GM12878 (cell line): ENCODE measurements at regions not wholly inside any gene's neighbourhood (a gene's known extent, or its start where the extent isn't known, plus 50 kb on each side); places are given as distances from the start of the nearest gene placed in this dataset.

Experiments
- ATAC-seq: fragments of 200-7000 bp; cut with Tn5 transposase; 3 replicates; pipeline ENCODE4 v1.9.1; 2020; ENCODE audit warnings: mild to moderate bottlenecking, moderate library complexity
- BruUV-seq: library from RNA; stranded (reverse); fragments of 400-500 nt; replicated peaks from 2 replicates; lab custom pipeline; 2021; lab: Mats Ljungman, UMichigan
- CTCF ChIA-PET: fragments of 300-600 bp; sonication (Branson Sonifier 250); formaldehyde crosslinking; extraction: SDS; loops from one replicate; lab custom pipeline; 2021; ENCODE audit warnings: inconsistent platforms; lab: Yijun Ruan, JAX
- POLR2A ChIA-PET: fragments of 350-600 bp; formaldehyde crosslinking; extraction: SDS; loops from one replicate; lab custom pipeline; 2021; ENCODE audit warnings: inconsistent platforms; lab: Charles Lee
- RAD21 ChIA-PET: fragments of 300-600 bp; sonication (Branson Sonifier 250); formaldehyde crosslinking; loops from one replicate; lab custom pipeline; 2023; ENCODE audit warnings: antibody characterized with exemption; ENCODE audit not compliant: unreplicated experiment; lab: Charles Lee
- SMC1A ChIA-PET: fragments of 300-600 bp; sonication (Branson Sonifier 250); formaldehyde crosslinking; loops from one replicate; lab custom pipeline; 2023; ENCODE audit not compliant: unreplicated experiment, uncharacterized antibody; lab: Charles Lee
- DNase-seq: peaks from one replicate; pipeline ENCODE4 v3.0.0-alpha.2; 2011; ENCODE audit warnings: low read depth, low spot score
- FAIRE-seq: peaks from 3 replicates; lab custom pipeline; 2011; peaks lifted over from hg19 to GRCh38; lab: Jason Lieb, UNC
- H2AFZ ChIP-seq: 2 replicates; pipeline ENCODE4 v1.6.0; 2011; ENCODE audit warnings: low read depth, low read length, control low read depth; ENCODE audit not compliant: control insufficient read depth
- H3K27ac ChIP-seq: 2 replicates; pipeline ENCODE4 v1.5.1; 2011; ENCODE audit warnings: control low read depth; ENCODE audit not compliant: control insufficient read depth, insufficient read depth
- H3K27me3 ChIP-seq, 2 experiments: replicated peaks in 1 of 2; 2 replicates each; pipeline versions ENCODE4 v1.6.0 to v1.6.1; 2011; ENCODE audit warnings: low read length in 1 of 2; ENCODE audit not compliant: control insufficient read depth in 2 of 2, insufficient read depth in 2 of 2
- H3K36me3 ChIP-seq, 2 experiments: 2 replicates each; pipeline ENCODE4 v1.5.1; 2011; ENCODE audit warnings: low read length in 1 of 2; ENCODE audit not compliant: control insufficient read depth in 2 of 2, insufficient read depth in 2 of 2
- H3K4me1 ChIP-seq: 2 replicates; pipeline ENCODE4 v1.6.1; 2011; ENCODE audit warnings: mild to moderate bottlenecking, low read length, moderate library complexity, mixed read lengths; ENCODE audit not compliant: control insufficient read depth, insufficient read depth
- H3K4me2 ChIP-seq: 2 replicates; pipeline ENCODE4 v1.6.0; 2011; ENCODE audit warnings: control low read depth; ENCODE audit not compliant: control insufficient read depth, insufficient read depth
- H3K4me3 ChIP-seq: fragments of 200-600 bp; sonication (generic); 2 replicates; pipeline ENCODE4 v1.5.1; 2016
- H3K79me2 ChIP-seq: 2 replicates; pipeline ENCODE4 v1.6.0; 2011; ENCODE audit warnings: low read length; ENCODE audit not compliant: control insufficient read depth, insufficient read depth
- H3K9ac ChIP-seq: 2 replicates; pipeline ENCODE4 v1.8.0; 2011; ENCODE audit warnings: low read length, control low read depth, mixed read lengths; ENCODE audit not compliant: control insufficient read depth, insufficient read depth
- H3K9me3 ChIP-seq: replicated peaks from 3 replicates; pipeline ENCODE4 v1.5.1; 2011; ENCODE audit warnings: mild to moderate bottlenecking, low read length; ENCODE audit not compliant: control insufficient read depth, insufficient read depth
- H4K20me1 ChIP-seq: 2 replicates; pipeline ENCODE4 v1.6.0; 2011; ENCODE audit not compliant: control insufficient read depth, insufficient read depth
- BCL11A ChIP-seq: IDR thresholded peaks from 2 replicates; pipeline ENCODE4 v1.6.1; 2011; ENCODE audit warnings: low read depth, low read length
- CEBPB ChIP-seq, 2 experiments: fragments of 150-350 bp in 1 of 2; IDR thresholded peaks; 2 replicates each; pipeline ENCODE4 v1.6.1; 2012 to 2014; ENCODE audit warnings: low read depth in 2 of 2, low read length in 2 of 2, borderline replicate concordance in 1 of 2, inconsistent platforms in 1 of 2
- FOXK2 ChIP-seq: fragments of 450-650 bp; IDR thresholded peaks from 2 replicates; pipeline ENCODE4 v1.6.1; 2017; ENCODE audit warnings: mild to moderate bottlenecking, moderate library complexity
- KAT2A ChIP-seq: conservative IDR thresholded peaks from 2 replicates; pipeline ENCODE4 v1.6.1; 2011; ENCODE audit warnings: low read depth, low read length; ENCODE audit not compliant: control insufficient read depth
- MEF2A ChIP-seq: IDR thresholded peaks from 2 replicates; pipeline ENCODE4 v1.6.1; 2011; ENCODE audit warnings: low read depth, mild to moderate bottlenecking, low read length, moderate library complexity; ENCODE audit not compliant: insufficient read depth
- PML ChIP-seq: IDR thresholded peaks from 2 replicates; pipeline ENCODE4 v1.6.1; 2012; ENCODE audit warnings: low read length, inconsistent platforms
- RAD21 ChIP-seq: IDR thresholded peaks from 2 replicates; pipeline ENCODE4 v1.6.1; 2011; ENCODE audit warnings: mild to moderate bottlenecking, low read depth, low read length, moderate library complexity; ENCODE audit not compliant: insufficient read depth
- RCOR1 ChIP-seq: conservative IDR thresholded peaks from 2 replicates; pipeline ENCODE4 v1.6.1; 2012; ENCODE audit warnings: low read depth, low read length, improper control_type of control experiment
- SMARCA5 ChIP-seq: fragments of 450-650 bp; IDR thresholded peaks from 2 replicates; pipeline ENCODE4 v1.6.1; 2017; ENCODE audit warnings: mild to moderate bottlenecking
- SPI1 ChIP-seq: IDR thresholded peaks from 2 replicates; pipeline ENCODE4 v1.6.1; 2011; ENCODE audit warnings: low read depth, mild to moderate bottlenecking, low read length, moderate library complexity, borderline replicate concordance; ENCODE audit not compliant: insufficient read depth
- TBL1XR1 ChIP-seq: IDR thresholded peaks from 2 replicates; pipeline ENCODE4 v1.6.1; 2012; ENCODE audit warnings: low read depth, low read length, improper control_type of control experiment
- WGBS: methylation state at CpG from one replicate; pipeline ENCODE4 v1.1.6; 2016; ENCODE audit warnings: low lambda C conversion rate; ENCODE audit not compliant: insufficient replicate concordance, insufficient coverage; ENCODE audit errors: missing lambda C conversion rate; 5-methylcytosine and 5-hydroxymethylcytosine counted together
- in situ Hi-C: fragments of 300-500 bp; cut with MboI; formaldehyde crosslinking; loops from 9 replicates; pipeline ENCODE4 v1.14.3; 2018; ENCODE audit warnings: mixed read lengths
- intact Hi-C: fragments of 100-400 bp; cut with micrococcal nuclease; formaldehyde crosslinking; loops from one replicate; pipeline ENCODE4 v1.14.2; 2022; ENCODE audit not compliant: unreplicated experiment
- TF ChIP-seq, protein P1 (sequence below): fragments of 450-650 bp; formaldehyde crosslinking; IDR thresholded peaks from 2 replicates; pipeline ENCODE4 v1.4.0; 2020; ENCODE audit warnings: mild to moderate bottlenecking, moderate library complexity

- Histone ChIP-seq H2AFZ (no peak overlapping the region), H3K27me3 (no peaks in the 10 kb centered on the region), H3K4me1 (no peaks in the 10 kb centered on the region), H3K27ac (no peak overlapping the region), H4K20me1 (no peaks in the 10 kb centered on the region), H3K9ac (no peak overlapping the region), H3K9me3 (no peaks in the 10 kb centered on the region), H3K4me2 (no peak overlapping the region), H3K4me3 (no peak overlapping the region), H3K79me2 (no peaks in the 10 kb centered on the region), H3K36me3 (no peaks in the 10 kb centered on the region)
- intact Hi-C loops = no loop called here
- FAIRE-seq (no peak), ATAC-seq (no peak), DNase-seq (no peak)
- TF ChIP-seq FOXK2 = no peak
- TF ChIP-seq RCOR1 = no peak
- no peak for TF ChIP-seq PML
- TF ChIP-seq MEF2A = no peak
- no peak for TF ChIP-seq SPI1
- TF ChIP-seq SMARCA5 = no peak
- no peak for TF ChIP-seq BCL11A
- TF ChIP-seq TBL1XR1 = no peak
- TF ChIP-seq, protein P1, sequence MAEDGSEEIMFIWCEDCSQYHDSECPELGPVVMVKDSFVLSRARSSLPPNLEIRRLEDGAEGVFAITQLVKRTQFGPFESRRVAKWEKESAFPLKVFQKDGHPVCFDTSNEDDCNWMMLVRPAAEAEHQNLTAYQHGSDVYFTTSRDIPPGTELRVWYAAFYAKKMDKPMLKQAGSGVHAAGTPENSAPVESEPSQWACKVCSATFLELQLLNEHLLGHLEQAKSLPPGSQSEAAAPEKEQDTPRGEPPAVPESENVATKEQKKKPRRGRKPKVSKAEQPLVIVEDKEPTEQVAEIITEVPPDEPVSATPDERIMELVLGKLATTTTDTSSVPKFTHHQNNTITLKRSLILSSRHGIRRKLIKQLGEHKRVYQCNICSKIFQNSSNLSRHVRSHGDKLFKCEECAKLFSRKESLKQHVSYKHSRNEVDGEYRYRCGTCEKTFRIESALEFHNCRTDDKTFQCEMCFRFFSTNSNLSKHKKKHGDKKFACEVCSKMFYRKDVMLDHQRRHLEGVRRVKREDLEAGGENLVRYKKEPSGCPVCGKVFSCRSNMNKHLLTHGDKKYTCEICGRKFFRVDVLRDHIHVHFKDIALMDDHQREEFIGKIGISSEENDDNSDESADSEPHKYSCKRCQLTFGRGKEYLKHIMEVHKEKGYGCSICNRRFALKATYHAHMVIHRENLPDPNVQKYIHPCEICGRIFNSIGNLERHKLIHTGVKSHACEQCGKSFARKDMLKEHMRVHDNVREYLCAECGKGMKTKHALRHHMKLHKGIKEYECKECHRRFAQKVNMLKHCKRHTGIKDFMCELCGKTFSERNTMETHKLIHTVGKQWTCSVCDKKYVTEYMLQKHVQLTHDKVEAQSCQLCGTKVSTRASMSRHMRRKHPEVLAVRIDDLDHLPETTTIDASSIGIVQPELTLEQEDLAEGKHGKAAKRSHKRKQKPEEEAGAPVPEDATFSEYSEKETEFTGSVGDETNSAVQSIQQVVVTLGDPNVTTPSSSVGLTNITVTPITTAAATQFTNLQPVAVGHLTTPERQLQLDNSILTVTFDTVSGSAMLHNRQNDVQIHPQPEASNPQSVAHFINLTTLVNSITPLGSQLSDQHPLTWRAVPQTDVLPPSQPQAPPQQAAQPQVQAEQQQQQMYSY (CRISPR knock-in tag) = no peak
- no peak for TF ChIP-seq KAT2A
- TF ChIP-seq CEBPB (IDR thresholded peaks at IDR 0.05; ENCODE audit: borderline replicate concordance in 1 of 2, low read depth in 2 of 2, low read length in 2 of 2) = no peak
- TF ChIP-seq RAD21 = no peak
- POLR2A ChIA-PET = no interaction called here
- CTCF ChIA-PET = no interaction called here
- SMC1A ChIA-PET = interaction anchor here (1.0 kb wide), 1 partner anchor 9 kb away, joined by 3 read pairs; no protein-coding TSS in a partner anchor
- RAD21 ChIA-PET = no interaction called here
- in situ Hi-C loops = no loop called here
- BruUV-seq = no TSS peak
- 43% methylated on average over 7 of the region's 7 CpGs for WGBS
Observed at GRCh38 chr10:65194126-65194525, 1672.9 kb downstream of the REEP3 start.
